DMS79 (cell line): ENCODE measurements at regions not wholly inside any gene's neighbourhood (a gene's known extent, or its start where the extent isn't known, plus 50 kb on each side); places are given as distances from the start of the nearest gene placed in this dataset.
A peak's percentile ranks its signal among the peaks of the same experiment; 100 is the strongest.

Experiments used
- DNase-seq: peaks from one replicate; lab custom pipeline; 2025; lab: John Stamatoyannopoulos, UW

DNA sequence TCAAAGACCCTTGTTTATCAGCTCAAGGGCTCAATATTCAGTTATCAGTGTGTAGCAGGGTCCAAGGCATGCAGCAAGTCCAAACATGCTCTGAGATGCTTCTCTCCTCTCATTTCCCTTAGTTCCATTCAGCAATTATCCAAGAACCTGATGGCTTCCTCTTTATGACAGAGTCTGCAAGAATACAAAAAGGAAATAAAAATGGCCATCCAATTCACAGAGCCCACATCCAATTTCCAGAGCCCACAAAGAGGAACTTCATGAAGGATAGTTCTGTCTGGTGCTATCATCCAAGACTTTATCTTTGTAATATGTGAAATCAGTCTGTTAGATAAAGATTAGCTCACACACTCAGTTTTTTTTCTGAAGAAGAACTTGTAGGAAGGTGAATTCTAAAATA lies 217.2 kb downstream of the LACC1 start:
- no peak for DNase-seq

DNA sequence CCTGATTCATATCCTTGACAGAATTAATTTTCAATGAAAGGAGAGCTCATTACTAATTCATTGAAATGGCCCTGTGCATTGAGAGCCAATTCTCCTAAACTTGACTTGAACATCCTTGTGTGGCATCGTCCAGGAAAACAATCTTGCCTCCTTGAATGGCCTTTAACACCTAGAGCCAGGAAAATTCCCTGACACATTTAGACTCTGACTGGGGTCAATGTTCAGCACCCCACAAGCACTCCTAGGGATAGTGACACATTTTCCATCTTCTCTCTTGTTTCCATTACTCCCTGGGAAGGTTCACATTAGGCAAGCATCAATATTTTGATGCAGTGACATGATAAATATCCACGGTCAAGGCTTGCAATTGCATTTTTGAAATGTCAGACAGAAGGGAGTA lies 218.9 kb downstream of the LACC1 start:
- DNase-seq: no peak

GRCh38 chr13:44101347-44102083 lies 221.8 kb downstream of the LACC1 start:
- DNase-seq: no peak

- DNase-seq: no peak
Measured at GRCh38 chr13:44103429-44104196, 223.9 kb downstream of the LACC1 start.

GRCh38 chr13:44104197-44104490 lies 224.4 kb downstream of the LACC1 start:
- peak; percentile 7 for DNase-seq

DNA sequence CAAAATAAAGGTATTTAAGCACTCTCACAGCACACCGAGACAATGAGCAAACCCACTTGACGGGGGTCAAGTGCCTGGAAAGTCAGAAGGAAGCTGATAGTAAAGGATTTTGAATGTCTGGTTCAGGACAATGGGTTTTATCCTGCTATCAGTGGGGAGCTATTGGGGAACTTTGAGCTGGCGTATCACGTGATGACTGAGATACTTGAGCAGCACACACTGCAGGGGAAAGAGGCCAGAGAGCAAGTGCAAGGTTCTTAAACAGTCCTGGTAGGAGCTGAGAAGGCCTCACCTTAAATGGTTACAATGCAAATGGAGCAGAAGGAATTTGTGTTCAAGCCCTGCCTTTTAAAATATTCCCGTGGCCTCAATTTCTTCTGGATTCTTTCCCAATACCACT lies 225.3 kb downstream of the LACC1 start:
- no peak for DNase-seq

DNA sequence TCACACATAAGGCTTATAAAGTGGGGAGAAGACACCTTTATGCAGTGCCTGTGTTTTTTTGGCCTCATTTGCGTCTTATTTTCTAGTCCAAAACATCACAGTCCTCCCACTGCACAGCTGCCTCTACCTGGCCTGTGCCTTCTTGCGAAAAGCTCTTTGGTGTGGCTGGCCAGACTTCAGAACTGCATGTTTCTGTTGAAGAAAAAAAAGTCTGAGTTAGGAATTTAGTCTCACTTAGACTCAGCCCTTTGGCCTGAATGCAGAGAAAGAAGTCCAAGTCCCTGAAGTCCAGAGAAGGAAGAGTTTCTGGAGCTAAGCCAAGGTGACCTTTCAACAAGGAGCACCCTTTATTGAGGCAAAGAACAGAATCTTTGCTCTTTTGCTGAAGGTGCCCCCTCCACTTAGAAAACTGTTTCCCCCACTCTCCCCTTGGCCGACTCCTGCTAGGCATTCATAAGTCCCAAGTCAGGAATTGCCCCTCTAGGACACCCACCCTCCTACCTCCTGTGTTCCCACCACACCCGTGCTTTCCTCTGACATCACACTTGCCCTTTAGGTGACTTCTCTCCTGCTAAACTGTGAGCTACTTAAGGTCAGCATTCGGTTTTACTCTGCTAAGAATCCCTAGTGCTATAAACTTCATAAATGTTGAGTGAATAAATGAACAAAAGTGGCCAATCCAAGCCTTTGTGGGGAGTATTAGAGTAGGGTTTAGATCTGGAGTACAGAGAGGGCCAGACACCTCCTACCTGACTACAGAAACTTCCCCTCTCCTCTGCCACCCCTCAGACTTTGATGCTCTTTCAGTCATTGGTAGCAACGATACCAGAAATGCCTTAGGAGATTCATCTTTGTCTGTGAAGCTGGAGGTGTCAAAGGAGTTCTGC lies 226.8 kb downstream of the LACC1 start:
- no peak for DNase-seq

DNA sequence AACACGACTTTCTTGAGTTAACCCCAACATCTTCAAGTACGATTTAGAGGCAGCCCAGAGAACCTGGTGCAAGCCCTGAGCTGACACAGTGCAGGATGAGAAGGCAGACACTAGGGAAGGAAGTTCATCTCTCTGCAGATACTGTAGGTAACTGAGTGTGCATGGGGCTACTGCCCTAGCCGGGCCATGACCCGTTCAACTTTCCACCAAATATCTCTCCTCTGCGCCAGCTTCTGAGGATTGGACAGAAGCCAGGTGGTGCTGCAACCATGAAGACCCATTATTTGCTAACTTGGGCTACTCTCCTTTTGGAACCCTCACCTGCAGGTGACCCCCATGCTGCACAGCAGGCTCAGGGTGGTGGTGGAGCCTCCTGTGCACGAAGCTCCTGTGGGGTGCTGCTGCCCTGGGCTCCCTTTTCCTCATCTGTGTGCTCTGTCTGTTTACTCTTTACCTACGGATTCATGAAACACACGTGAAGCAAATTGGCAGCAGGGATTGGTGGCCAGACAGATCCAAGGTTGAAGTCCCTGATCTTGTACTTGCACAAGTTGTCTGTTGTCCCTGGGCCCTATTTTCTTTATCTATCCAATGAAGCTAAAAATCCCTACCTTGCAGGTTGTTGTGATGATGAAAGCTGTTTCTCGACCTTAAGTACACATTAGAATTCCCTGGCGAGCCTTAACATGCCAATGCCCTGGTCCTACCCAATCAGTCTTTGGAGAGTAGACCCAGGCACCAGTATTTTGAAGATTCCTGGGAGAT lies 227.8 kb downstream of the LACC1 start:
- no peak for DNase-seq

GRCh38 chr13:44108331-44108858 lies 228.7 kb downstream of the LACC1 start:
- no peak for DNase-seq

GRCh38 chr13:44110091-44110621 lies 230.5 kb downstream of the LACC1 start:
- DNase-seq: no peak

DNA sequence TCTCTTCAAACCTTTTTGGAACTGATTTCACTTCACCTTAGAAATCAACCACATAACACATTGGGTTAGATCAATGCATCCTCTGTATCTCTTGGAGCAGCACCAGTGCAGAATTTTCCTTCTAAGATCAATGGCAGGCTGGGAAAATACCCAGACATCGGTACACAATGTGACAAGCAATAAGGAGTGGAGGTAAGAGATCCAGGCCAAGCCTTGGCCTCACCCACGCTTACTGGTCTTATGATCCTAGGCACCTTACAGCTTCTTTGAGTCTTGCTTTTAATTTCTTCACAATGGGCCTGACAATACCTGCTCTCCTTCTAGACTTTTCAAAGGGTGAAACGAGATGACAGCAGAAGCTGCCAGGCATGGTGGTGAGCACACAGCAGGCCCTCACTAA lies 232.0 kb downstream of the LACC1 start:
- no peak for DNase-seq

GRCh38 chr13:44112700-44113329 lies 233.1 kb downstream of the LACC1 start:
- peak; percentile 47 for DNase-seq

GRCh38 chr13:44116562-44117332 lies 237.0 kb downstream of the LACC1 start:
- no peak for DNase-seq

GRCh38 chr13:44117351-44117750 lies 237.6 kb downstream of the LACC1 start:
- no peak for DNase-seq

GRCh38 chr13:44117816-44118215 lies 238.1 kb downstream of the LACC1 start:
- no peak for DNase-seq

- DNase-seq: no peak
Measured at GRCh38 chr13:44118881-44119280, 239.2 kb downstream of the LACC1 start.

GRCh38 chr13:44120043-44120442 lies 240.3 kb downstream of the LACC1 start:
- no peak for DNase-seq

DNA sequence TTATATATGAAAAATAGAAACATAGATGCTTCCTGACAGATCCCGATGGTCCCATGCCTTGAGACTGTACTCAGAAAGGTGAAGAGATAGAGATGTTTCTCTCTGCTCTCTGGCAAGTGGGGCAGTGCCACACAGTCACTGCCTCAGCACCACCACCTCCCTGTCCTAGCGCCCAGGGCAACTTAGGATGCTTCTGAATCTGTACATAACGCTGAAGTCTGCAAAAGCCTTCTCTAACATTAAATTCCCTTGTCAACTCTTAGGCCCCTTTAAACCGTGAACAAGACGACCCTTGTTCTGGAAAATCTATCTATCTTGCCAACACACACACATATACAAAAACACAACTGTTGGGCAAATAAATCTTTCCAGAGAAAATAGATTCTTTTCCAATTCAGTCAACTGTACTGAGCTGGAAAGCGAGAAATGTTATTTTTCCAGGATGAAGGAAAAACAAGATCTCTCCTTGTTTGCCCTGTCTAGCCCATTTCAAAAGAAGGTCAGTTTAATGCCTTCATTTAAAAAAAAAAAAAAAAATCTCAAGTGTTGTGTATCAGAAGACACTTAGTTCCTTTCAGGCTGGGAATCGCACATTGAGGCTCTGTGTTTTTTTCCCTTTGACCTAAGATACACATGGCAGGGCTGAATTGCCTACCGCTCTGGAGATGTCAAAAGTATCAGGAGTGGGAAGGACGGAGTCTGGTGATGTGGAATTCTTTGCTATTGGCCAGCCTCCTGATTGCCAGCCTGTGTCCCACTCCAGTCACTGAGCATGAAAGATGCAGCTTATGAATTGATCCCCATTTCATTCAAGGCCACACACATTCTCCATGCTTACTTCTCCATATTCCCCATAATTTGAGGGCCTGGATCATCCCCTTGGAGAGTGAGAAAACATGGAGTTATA lies 241.4 kb downstream of the LACC1 start:
- DNase-seq: no peak

GRCh38 chr13:44124352-44124751 lies 244.6 kb downstream of the LACC1 start:
- no peak for DNase-seq
